BJ (cell line): ENCODE measurements at regions not wholly inside any gene's neighbourhood (a gene's known extent, or its start where the extent isn't known, plus 50 kb on each side); places are given as distances from the start of the nearest gene placed in this dataset.

ENCODE experiments used
- CTCF ChIA-PET: fragments of 350-600 bp; formaldehyde crosslinking; extraction: SDS; loops from one replicate; lab custom pipeline; 2021; ENCODE audit warnings: antibody characterized with exemption, inconsistent platforms; lab: Yijun Ruan, JAX
- POLR2A ChIA-PET: fragments of 300-600 bp; sonication (Branson Sonifier 250); formaldehyde crosslinking; extraction: SDS; loops from one replicate; lab custom pipeline; 2021; ENCODE audit warnings: antibody characterized with exemption; lab: Charles Lee
- DNase-seq: peaks from one replicate; pipeline ENCODE4 v3.0.0-alpha.2; 2011; ENCODE audit warnings: low read depth
- H3K27me3 ChIP-seq: 2 replicates; pipeline ENCODE4 v1.6.0; 2011; ENCODE audit warnings: low read length; ENCODE audit not compliant: control insufficient read depth, insufficient read depth
- H3K36me3 ChIP-seq: 2 replicates; pipeline ENCODE4 v1.5.1; 2011; ENCODE audit warnings: low read length; ENCODE audit not compliant: control insufficient read depth, insufficient read depth
- H3K4me3 ChIP-seq: 2 replicates; pipeline ENCODE4 v1.5.1; 2011; ENCODE audit warnings: low read depth, mild to moderate bottlenecking, control low read depth, low read length
- CTCF ChIP-seq: IDR thresholded peaks from 2 replicates; pipeline ENCODE4 v1.5.1; 2011; ENCODE audit warnings: low read depth, mild to moderate bottlenecking, control low read depth, inconsistent platforms, low read length, moderate library complexity; ENCODE audit not compliant: insufficient read depth

- ChIA-PET POLR2A (no interaction called here), CTCF (interaction anchor here (0.6 kb wide), 1 partner anchor 983 kb away, joined by 3 read pairs; no protein-coding TSS in a partner anchor)
- DNase-seq, result no peak
- TF ChIP-seq CTCF, result no peak
- H3K36me3 ChIP-seq, result no peaks in the 10 kb centered on the region
- H3K27me3 ChIP-seq, result no peaks in the 10 kb centered on the region
- H3K4me3 ChIP-seq, result no peak overlapping the region
These were observed 333.3 kb downstream of the AGTPBP1 start for GRCh38 chr9:85408494-85408893.

GRCh38 chr9:85405566-85405950 lies 336.2 kb downstream of the AGTPBP1 start:
- no peak for TF ChIP-seq CTCF
- ChIA-PET POLR2A (no interaction called here), CTCF (interaction anchor here (1.4 kb wide), 1 partner anchor 19 kb away, joined by 4 read pairs; no protein-coding TSS in a partner anchor)
- Histone ChIP-seq H3K27me3 (no peaks in the 10 kb centered on the region), H3K4me3 (no peak overlapping the region), H3K36me3 (no peaks in the 10 kb centered on the region)
- no peak for DNase-seq

GRCh38 chr9:85404911-85405565 lies 336.7 kb downstream of the AGTPBP1 start:
- POLR2A ChIA-PET, result no interaction called here
- H3K27me3 ChIP-seq, result no peaks in the 10 kb centered on the region
- no peak for DNase-seq
- no peak for TF ChIP-seq CTCF
- CTCF ChIA-PET, result interaction anchor here (0.7 to 1.4 kb wide), 2 partner anchors 20 to 346 kb away, joined by 3 to 4 read pairs; no protein-coding TSS in a partner anchor
- no peak overlapping the region for H3K4me3 ChIP-seq
- H3K36me3 ChIP-seq, result no peaks in the 10 kb centered on the region

GRCh38 chr9:85402551-85402950 lies 339.2 kb downstream of the AGTPBP1 start:
- no peak for DNase-seq
- Histone ChIP-seq H3K36me3 (no peaks in the 10 kb centered on the region), H3K27me3 (no peaks in the 10 kb centered on the region), H3K4me3 (no peak overlapping the region)
- CTCF ChIA-PET, result interaction anchor here (1.3 kb wide), 1 partner anchor 23 kb away, joined by 4 read pairs; no protein-coding TSS in a partner anchor
- TF ChIP-seq CTCF, result no peak
- POLR2A ChIA-PET, result no interaction called here

GRCh38 chr9:85401998-85402397 lies 339.8 kb downstream of the AGTPBP1 start:
- POLR2A ChIA-PET, result no interaction called here
- CTCF ChIA-PET, result interaction anchor here (1.3 kb wide), 1 partner anchor 23 kb away, joined by 4 read pairs; no protein-coding TSS in a partner anchor
- no peak for DNase-seq
- TF ChIP-seq CTCF, result no peak
- Histone ChIP-seq H3K27me3 (no peaks in the 10 kb centered on the region), H3K4me3 (no peak overlapping the region), H3K36me3 (no peaks in the 10 kb centered on the region)
